RWPE2 (cell line): ENCODE measurements at regions not wholly inside any gene's neighbourhood (a gene's known extent, or its start where the extent isn't known, plus 50 kb on each side); places are given as distances from the start of the nearest gene placed in this dataset.
A peak's percentile ranks its signal among the peaks of the same experiment; 100 is the strongest.

ENCODE experiments used
- ATAC-seq: fragments of 200-7000 bp; cut with Tn5 transposase; 3 replicates; pipeline ENCODE4 v1.9.1; 2021; ENCODE audit warnings: low read depth
- DNase-seq: peaks from one replicate; pipeline ENCODE4 v3.0.0-alpha.2; 2020; ENCODE audit warnings: low spot score
- H3K27ac ChIP-seq: fragments of 450-650 bp; 2 replicates; pipeline ENCODE4 v1.5.1; 2017; ENCODE audit warnings: mild to moderate bottlenecking; ENCODE audit not compliant: poor library complexity, severe bottlenecking
- H3K27me3 ChIP-seq: fragments of 250-450 bp; sonication (Bioruptor Pico); 2 replicates; pipeline ENCODE4 v1.5.1; 2021; ENCODE audit warnings: mild to moderate bottlenecking, moderate library complexity; ENCODE audit not compliant: insufficient read depth, poor library complexity, severe bottlenecking
- H3K36me3 ChIP-seq: fragments of 250-450 bp; sonication (Bioruptor Pico); 2 replicates; pipeline ENCODE4 v1.5.1; 2020; ENCODE audit warnings: low read depth, mild to moderate bottlenecking, moderate library complexity
- H3K4me1 ChIP-seq: fragments of 250-450 bp; sonication (Bioruptor Pico); 2 replicates; pipeline ENCODE4 v1.5.1; 2021; ENCODE audit warnings: mild to moderate bottlenecking, moderate library complexity; ENCODE audit not compliant: insufficient read depth, poor library complexity, severe bottlenecking
- H3K4me3 ChIP-seq: fragments of 250-450 bp; sonication (Bioruptor Pico); 2 replicates; pipeline ENCODE4 v1.5.1; 2021; ENCODE audit warnings: mild to moderate bottlenecking, moderate library complexity; ENCODE audit not compliant: severe bottlenecking
- H3K9me3 ChIP-seq: fragments of 250-450 bp; sonication (Bioruptor Pico); 2 replicates; pipeline ENCODE4 v1.5.1; 2021; ENCODE audit warnings: mild to moderate bottlenecking, moderate library complexity; ENCODE audit not compliant: severe bottlenecking
- TF ChIP-seq, protein P1 (sequence below): fragments of 450-650 bp; IDR thresholded peaks from one replicate; pipeline ENCODE4 v1.5.1; 2017; ENCODE audit warnings: mild to moderate bottlenecking, moderate library complexity; ENCODE audit not compliant: poor library complexity, severe bottlenecking

GRCh38 chr18:66833646-66834045, 229.8 kb upstream of the CDH19 start:
- H3K36me3 ChIP-seq = no peaks in the 10 kb centered on the region
- H3K4me1 ChIP-seq = no peaks in the 10 kb centered on the region
- no peak for DNase-seq
- no peaks in the 10 kb centered on the region for H3K9me3 ChIP-seq
- H3K27ac ChIP-seq = no peak overlapping the region
- H3K27me3 ChIP-seq = no peaks in the 10 kb centered on the region
- ATAC-seq = no peak
- no peak overlapping the region for H3K4me3 ChIP-seq
- TF ChIP-seq, protein P1, sequence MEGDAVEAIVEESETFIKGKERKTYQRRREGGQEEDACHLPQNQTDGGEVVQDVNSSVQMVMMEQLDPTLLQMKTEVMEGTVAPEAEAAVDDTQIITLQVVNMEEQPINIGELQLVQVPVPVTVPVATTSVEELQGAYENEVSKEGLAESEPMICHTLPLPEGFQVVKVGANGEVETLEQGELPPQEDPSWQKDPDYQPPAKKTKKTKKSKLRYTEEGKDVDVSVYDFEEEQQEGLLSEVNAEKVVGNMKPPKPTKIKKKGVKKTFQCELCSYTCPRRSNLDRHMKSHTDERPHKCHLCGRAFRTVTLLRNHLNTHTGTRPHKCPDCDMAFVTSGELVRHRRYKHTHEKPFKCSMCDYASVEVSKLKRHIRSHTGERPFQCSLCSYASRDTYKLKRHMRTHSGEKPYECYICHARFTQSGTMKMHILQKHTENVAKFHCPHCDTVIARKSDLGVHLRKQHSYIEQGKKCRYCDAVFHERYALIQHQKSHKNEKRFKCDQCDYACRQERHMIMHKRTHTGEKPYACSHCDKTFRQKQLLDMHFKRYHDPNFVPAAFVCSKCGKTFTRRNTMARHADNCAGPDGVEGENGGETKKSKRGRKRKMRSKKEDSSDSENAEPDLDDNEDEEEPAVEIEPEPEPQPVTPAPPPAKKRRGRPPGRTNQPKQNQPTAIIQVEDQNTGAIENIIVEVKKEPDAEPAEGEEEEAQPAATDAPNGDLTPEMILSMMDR = no peak

DNA sequence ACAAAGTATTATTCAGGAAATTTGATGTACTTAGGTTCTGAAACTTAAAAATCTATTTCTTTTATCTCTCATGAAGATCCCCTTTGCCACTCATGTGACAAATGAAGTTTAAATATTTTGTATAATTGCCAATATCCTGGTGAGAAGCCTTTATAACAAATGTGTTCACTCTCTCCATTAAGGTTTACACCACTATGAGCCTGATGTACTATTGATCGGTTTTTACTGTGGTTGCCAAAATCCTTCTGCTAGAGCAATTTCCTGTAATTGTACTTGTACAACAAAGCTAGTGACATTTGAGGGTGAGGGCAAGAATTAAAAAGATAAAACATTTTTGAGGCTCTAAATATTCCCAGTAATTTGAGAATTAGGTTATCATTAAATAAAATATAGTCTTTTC, 222.3 kb upstream of the CDH19 start:
- no peaks in the 10 kb centered on the region for H3K4me1 ChIP-seq

GRCh38 chr18:66825347-66825746, 221.5 kb upstream of the CDH19 start:
- Histone ChIP-seq H3K9me3 (no peaks in the 10 kb centered on the region), H3K4me1 (no peaks in the 10 kb centered on the region), H3K27me3 (no peaks in the 10 kb centered on the region), H3K36me3 (no peaks in the 10 kb centered on the region), H3K27ac (no peak overlapping the region), H3K4me3 (no peak overlapping the region)
- TF ChIP-seq, protein P1 = no peak
- ATAC-seq (no peak), DNase-seq (no peak)

More for the DNA sequence above, 222.3 kb upstream of the CDH19 start:
- ATAC-seq (no peak), DNase-seq (no peak)
- TF ChIP-seq, protein P1 = no peak
- no peaks in the 10 kb centered on the region for H3K27me3 ChIP-seq
- H3K9me3 ChIP-seq = no peaks in the 10 kb centered on the region
- no peak overlapping the region for H3K27ac ChIP-seq
- H3K36me3 ChIP-seq = no peaks in the 10 kb centered on the region
- no peak overlapping the region for H3K4me3 ChIP-seq

- Histone ChIP-seq H3K27ac (no peak overlapping the region), H3K9me3 (no peaks in the 10 kb centered on the region), H3K36me3 (no peaks in the 10 kb centered on the region), H3K27me3 (no peaks in the 10 kb centered on the region), H3K4me1 (no peaks in the 10 kb centered on the region), H3K4me3 (no peak overlapping the region)
- TF ChIP-seq, protein P1 = peak; percentile 34
- no peak for DNase-seq
- no peak for ATAC-seq
Measured at GRCh38 chr18:66819235-66819634, 215.3 kb upstream of the CDH19 start.

DNA sequence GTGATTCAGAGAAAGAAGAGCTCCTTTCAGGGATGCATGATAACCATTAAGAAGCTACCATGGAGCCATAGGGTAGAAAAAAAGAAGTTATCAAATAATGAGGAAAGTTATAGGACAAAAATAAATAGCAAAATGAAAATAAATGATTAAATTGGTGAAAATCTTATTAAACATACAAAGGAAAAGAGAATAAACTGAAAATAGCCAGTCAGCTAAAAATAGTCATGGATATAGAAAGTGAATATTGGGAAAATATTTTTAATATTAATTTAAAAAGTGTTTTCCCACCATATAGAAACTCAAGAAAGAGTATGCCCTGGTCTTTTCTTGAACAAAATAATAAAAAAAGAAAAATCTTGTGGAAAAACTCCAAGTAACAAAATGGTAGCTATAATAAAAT, 209.2 kb upstream of the CDH19 start:
- Histone ChIP-seq H3K9me3 (no peaks in the 10 kb centered on the region), H3K36me3 (no peaks in the 10 kb centered on the region), H3K4me1 (no peaks in the 10 kb centered on the region), H3K27me3 (no peaks in the 10 kb centered on the region), H3K4me3 (no peak overlapping the region), H3K27ac (no peak overlapping the region)
- ATAC-seq = no peak
- no peak for DNase-seq
- TF ChIP-seq, protein P1 = no peak
